HG02678 (cell line): ENCODE measurements at regions not wholly inside any gene's neighbourhood (a gene's known extent, or its start where the extent isn't known, plus 50 kb on each side); places are given as distances from the start of the nearest gene placed in this dataset.
"Not testable (repeated sequence)": the region's sequence is repeated elsewhere in the genome, so short reads cannot be mapped to it uniquely, and the experiment has no call there.

Experiments used
- ATAC-seq: cut with Tn5 transposase; IDR thresholded peaks from one replicate; pipeline ENCODE4 v1.9.1; 2021; ENCODE audit warnings: mild to moderate bottlenecking, moderate library complexity; ENCODE audit not compliant: unreplicated experiment

DNA sequence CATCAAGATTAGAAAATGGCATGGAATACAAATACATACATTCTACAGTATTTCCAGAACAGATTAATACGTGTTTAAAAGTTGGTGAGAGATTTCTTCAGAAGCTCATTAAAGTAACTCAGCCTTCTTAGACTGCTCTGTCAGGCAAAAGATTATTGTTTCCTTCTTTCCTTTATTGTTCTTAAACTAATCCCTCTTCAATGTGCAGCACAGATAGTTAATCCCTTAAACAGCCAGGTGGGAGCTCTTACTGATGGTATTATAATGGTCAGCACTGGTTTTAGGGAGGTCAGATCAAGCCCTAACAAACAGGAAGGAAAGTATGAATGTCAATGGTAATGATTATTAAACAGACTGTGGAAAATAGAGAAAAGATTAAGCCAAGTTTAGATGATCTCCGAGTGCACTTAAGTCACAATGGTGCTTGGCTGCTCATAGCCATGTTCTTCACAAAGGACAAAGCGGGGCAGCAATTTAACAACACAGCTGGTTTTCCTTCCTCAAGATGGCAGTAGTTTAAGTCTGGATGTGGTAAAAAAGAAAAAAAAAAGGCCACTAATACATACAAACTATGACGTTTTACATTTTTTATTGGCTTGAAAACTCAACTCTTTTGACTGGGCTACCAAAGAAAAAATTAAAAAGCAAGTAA, 992.6 kb downstream of the PCDH9 start:
- ATAC-seq: no peak

DNA sequence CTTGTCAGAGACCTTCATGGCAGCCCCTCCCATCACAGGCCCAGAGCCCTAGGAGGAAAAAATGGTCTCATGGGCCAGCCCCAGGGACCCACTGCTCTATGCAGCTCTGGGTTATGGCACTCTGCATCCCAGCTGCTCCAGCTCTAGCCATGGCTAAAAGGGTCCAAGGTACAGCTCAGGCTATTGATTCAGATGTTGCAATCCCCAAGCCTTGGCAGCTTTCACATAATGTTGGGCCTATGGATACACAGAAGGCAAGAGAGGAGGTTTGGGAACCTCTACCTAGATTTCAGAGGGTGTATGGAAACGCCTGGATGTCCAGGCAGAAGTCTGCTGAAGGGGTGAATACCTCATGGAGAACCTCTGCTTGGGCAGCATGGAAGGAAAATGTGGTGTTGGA, 996.0 kb downstream of the PCDH9 start:
- ATAC-seq: no peak

DNA sequence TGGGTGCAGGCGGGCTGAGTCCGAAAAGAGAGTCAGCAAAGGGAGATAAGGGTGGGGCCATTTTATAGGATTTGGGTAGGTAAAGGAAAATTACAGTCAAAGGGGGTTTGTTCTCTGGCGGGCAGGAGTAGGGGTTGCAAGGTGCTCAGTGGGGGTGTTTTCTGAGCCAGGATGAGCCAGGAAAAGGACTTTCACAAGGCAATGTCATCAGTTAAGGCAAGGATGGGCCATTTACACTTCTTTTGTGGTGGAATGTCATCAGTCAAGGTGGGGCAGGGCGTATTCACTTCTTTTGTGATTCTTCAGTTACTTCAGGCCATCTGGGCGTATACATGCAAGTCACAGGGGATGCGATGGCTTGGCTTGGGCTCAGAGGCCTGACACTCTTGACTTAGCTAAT, 998.2 kb downstream of the PCDH9 start:
- ATAC-seq: not testable (repeated sequence)

DNA sequence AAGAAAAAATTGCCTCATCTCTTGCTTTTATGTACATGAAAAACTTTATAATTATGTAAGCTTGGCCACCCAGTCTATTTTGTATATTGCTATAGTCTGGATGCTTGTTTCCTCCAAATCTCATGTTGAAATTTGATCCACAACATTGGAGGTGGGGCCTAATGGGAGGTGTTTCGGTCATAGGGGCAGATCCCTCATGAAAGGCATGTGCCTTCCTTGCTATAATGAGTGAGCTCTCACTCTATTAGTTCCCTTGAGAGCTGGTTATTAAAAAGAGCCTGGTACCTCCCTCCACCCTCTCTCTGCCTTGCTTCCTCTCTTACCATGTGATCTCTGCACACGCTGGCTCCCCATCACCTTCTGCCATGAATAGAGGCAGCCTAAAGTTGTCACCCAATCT, 1005.1 kb downstream of the PCDH9 start:
- no peak for ATAC-seq

DNA sequence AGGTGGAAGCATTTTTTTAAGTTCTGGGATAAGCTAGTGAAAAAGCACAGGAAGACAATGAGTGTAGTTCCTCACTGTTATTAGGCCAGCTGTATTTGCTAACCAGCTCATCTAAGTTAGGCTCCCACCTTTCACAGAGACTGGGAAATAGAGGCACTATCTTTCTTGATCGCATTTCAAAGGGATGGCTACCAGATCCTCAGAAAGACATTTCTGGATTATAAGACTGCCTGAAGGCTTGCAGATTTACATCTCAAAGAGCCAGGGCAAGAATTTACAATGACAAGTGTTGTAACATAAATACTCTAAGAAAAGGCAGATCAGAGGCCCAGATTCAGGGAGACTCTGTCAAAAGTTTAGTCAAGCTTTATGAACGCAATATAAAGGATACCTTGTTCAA, 1005.5 kb downstream of the PCDH9 start:
- no peak for ATAC-seq

DNA sequence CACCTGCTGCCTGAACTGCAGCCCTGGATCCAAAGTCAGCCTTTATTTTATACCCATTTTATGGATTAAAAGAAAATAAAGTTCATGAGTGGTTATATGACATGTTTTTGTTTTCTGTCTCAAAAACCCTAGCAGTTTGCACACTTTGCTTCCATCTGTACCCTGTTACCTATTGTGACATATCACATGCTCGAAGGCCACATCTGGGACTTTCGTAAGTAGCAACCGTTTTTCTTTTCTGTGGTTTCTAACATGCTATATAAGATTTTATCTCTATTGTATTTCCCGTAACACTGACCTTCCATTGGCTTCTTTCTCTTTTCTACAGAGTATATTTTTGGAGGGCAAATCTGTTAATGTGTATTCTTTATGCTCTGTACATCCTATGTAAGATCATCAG, 1007.2 kb downstream of the PCDH9 start:
- peak; percentile 79 for ATAC-seq

DNA sequence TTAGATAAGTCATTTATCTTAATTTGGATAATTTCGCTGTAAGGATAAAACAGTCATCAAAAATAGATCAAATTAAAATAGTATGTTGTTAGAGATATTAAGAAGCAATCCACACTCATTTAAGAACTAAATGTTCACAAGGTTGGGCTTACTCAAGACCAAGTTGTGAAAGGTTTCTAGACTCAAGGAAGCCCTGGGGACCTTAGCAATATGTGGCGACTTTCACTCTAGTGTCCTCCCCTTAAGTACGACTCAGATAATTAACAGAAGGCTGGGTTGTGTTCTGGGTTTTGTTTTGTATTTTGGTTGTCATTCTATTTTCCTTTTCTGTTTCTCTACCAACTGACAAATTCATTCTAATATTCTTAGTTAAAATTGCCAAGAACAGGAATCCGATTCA, 1008.0 kb downstream of the PCDH9 start:
- peak; percentile 47 for ATAC-seq

DNA sequence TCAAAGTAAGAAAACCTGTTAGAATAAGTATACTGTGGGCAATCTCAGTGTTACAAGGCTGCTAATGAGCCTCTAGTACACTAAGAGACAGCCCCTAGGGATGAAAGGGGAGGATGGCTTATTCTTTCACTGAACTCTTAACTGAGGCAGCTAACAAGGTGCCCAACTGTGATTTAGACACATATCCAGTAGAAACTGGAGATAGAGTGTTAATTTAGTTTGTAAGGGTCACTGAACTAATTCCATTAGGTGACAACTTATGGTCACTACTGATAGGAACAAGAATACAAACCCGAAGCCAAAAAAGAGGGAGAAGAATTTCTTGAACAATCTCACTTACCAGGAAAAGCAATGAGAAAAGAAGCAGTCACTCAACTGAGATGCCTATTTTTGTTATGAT, 1010.6 kb downstream of the PCDH9 start:
- no peak for ATAC-seq

DNA sequence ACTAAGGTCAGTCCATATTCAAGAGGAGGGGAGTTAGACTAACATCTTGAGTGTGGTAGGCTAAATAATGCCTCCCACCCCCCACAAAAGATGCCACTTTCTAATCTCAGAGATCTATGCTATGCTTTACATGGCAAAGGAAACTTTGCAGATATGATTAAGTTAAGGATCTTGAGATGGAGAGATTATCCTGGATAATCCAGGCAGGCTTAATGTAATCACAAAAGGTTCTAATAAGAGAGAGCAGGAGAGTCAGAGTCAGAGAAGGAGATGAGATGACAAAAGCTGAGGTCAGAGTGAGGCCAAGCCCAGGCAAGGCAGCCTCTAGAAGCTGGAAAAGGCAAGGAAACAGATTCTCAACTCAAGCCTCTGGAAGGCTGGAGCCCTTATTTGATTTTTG, 1011.6 kb downstream of the PCDH9 start:
- no peak for ATAC-seq

DNA sequence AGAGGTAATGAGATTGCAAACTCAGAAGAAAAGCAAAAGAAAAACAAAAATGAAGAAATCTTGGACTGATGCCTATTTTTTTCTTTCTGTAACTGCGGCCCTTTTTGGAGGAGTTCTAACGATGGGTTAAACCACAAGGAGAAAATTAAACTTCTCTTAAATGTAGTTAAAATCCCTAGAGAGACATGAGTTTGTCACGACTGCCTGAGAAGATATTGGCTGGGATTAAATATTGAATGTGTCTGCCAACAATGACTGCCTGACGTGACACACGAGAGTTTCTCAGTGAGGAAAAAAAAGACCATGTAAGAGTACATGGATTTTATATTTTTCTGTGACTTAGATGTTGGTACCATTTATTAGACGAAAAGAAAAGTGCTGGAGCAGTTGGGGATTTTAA, 1013.4 kb downstream of the PCDH9 start:
- ATAC-seq: no peak

DNA sequence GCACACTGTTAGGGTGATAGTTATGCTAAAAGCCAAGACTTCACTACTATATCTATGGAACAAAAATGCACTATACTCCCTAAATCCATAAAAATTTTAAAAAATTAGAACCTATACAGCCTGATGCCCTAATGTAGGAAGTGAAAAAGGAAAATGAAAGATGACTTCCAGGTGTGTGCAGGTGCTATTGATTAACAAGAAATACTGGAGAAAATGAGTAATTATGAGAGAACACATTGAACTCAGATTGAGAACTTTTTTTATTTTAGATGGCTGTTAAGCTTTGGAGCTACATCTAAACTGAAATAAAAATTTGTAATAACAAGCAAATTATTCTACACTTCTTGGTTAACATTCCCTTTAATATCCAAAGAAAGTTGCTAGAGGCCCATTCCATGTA, 1015.7 kb downstream of the PCDH9 start:
- peak; percentile 33 for ATAC-seq

DNA sequence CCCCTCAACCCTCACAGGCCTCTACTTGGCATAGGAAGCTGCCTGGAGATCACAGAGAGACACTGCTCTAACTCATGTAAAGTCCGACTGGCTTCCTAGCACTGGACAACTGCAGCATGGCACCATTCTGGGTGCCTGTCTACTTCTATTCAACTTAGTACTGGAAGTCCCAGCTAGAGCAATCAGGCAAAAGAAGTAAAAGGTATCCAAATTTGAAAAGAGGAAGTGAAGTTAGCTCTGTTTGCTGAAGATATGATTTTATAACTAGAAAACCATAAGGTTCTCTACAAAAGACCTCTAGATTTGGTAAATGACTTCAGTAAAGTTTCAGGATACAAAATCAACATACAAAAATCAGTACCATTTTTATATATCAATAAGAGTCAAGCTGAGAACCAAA, 1017.6 kb downstream of the PCDH9 start:
- ATAC-seq: peak; percentile 67

DNA sequence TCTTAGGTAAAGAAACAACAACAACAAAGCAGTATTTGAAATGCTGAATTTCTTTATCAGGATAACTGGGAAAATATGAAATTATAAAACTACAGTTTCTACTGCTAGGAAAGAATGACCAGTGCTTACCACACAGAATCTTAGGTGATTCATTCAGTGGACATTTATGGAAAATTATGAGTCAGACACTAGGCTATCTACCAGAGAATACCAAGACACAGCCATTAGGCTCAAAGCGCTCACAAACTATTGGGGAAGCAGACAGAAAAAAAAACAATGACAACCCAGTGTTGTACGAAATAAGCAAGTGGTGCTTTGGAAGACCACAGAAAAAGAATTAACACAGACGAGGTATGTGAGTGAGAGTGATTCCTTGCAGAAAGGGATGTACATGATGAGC, 1019.5 kb downstream of the PCDH9 start:
- no peak for ATAC-seq

DNA sequence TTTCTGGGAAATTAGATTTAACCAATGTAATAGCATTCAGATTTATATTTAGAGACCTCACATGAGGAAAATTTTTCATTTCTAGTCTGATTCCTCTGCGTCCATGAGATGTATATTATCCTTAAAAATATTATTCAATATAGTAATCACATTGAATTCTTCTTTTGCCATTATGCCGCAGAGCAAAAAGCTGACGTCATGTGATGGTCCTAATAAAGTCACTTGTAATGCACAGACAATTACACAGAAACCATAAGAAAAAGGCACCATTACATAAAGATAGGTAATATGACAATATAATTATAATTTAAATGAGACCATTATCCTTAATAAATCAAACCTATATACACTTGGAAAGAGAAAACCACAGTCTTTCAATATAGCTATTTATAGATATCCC, 1021.5 kb downstream of the PCDH9 start:
- ATAC-seq: no peak

DNA sequence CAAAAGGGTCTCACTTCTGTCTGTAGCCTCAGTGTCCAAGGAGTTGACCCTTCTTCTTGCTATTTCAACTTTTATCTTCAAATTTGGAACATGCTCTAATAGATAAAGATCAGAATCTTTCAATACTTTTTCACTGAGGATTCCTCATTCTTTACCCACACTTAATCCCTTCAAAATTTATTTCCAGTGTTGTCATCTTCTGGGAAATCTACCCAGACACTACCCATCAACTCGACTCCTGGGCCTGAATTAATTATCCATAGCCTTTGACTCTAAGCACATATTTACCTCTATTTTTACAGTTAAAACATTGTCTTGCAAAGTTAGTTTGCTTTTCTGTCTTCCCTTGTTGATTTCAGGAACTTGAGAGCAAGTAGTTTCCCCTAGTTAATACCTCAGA, 1022.5 kb downstream of the PCDH9 start:
- ATAC-seq: no peak

DNA sequence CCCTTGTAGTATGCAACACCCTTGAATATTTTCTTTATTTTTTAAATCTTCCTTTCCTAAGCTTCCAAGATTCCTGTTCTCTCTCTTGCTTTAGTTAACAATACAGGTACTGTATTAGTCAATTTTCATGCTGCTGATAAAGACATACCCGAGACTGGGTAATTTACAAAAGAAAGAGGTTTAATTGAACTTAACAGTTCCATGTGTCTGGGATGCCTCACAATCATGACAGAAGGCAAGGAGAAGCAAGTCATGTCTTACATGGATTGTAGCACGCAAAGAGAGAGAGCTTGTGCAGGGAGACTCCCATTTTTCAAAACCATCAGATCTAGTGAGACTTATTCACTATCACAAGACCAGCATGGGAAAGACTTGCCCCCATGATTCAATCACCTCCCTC, 1024.3 kb downstream of the PCDH9 start:
- ATAC-seq: no peak

DNA sequence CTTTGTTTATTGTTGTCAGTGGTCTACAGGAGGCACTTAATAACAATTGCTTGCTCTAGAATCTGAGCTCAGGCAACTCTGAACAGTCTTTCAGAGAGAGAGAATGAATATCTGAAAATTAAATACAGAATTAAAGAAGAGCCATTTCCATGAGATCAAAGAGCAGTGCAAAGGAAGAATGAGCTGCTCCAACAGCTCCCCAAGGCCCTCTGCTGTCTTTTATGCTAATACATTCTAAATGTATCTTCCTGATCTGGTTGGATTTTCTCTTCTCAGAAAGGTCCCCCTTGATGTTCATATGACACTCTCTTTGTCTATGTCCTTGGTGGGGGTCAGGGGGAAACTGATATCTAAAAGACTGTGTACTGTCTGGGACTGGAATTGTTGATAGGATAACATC, 1029.6 kb downstream of the PCDH9 start:
- ATAC-seq: no peak

DNA sequence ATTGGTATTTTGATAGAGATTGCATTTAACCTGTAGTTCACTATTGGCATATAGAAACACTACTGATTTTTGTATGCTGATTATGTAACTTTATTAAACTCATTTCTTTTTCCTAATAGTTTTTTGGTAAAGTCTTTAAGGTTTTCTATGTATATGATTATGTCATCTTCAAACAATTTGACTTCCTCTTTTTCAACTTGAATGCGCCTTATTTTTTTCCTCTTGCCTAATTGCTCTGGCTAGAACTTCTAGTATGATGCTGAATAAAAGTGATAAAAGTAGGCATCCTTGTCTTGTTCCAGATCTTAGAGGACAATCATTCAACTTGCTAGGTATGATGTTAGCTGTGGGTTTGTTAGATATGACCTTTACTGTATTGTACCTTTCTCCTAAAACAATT, 1034.9 kb downstream of the PCDH9 start:
- no peak for ATAC-seq

DNA sequence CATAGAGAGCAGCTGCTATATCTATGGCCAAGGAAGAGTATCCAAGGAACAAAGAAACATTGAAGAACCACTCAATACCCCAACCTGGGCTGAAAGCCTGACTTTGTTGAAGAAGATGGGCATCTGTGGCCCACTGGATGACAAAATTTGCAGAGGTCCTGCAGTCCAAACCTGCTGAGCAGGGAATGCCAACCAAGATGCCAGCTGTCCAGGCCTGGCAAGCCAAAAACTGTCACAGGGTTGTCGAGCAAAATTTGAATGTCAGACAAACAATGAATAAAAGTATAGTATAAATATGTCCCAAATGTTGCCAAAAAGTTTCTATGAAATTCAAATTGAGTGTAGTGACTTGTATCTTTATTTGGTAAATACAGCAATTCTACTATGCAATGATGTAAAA, 1040.2 kb downstream of the PCDH9 start:
- no peak for ATAC-seq

DNA sequence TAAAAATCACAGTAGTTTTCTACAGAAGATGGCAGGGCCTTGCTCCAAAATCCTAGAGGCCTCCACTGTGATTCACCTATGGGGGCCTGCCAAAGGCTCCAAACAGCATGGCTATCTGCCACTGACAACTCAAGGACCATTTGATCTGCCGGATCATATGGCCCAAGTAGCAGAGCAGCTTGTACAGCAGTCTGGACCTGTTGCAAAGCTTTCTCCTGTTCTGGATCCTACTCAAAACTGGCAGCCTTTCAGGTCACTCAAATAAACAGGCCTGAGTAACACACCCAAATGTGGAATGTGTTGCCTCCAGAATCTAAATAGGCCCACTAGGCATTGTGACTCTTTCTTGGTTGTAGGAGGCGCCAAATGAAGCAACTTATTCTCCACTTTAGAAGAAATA, 1049.3 kb downstream of the PCDH9 start:
- no peak for ATAC-seq

DNA sequence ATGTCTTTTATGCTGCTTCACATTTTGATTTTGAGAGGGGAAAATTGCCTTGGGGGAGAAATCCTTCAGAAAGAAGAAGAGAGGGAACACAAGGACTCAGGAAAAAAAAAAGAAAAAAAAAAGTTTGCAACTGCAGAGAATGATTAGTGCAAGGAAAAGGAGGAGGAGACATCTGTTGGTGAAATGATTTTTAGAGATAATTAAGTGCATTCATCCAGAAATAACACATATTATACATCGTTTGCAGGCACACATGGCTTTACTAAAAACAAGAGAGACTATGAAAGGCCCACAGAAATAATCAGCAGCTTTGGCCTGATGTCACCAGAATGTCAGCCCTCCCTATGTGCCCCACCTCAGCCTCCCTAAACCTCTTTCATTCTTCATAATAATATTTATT, 1058.2 kb downstream of the PCDH9 start:
- no peak for ATAC-seq

DNA sequence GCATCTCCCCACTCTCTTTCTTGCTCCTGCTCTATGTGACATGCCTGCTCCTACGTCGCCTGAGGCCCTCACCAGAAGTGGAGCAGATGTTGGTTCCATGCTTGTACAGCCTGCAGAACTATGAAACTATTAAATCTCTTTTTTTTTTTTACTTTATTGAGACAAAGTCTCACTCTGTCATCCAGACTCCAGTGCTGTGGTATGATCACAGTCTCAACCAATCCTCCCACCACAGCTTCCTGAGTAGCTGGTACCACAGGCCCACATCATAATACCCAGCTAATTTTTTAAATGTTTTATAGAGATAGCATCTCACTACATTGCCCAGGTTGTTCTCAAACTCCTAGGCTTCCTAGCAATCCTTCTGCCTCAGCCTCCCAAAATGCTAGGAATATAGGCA, 1067.7 kb downstream of the PCDH9 start:
- no peak for ATAC-seq

DNA sequence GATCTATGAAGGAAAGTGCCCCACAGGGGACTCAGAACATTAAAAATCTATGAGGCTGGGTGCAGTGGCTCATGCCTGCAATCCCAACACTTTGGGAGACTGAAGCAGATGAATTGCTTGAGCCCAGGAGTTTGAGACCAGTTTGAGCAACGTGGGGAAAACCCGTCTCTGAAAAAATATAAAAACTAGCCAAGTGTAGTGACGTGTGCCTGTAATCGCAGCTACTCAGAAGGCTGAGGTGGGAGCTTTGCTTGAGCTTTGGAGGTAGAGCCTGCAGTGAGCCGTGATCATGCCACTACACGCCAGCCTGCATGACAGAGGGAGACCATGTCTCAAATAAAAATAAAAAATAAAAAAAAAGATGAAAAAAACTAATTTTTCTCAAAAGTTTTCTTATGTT, 1070.6 kb downstream of the PCDH9 start:
- ATAC-seq: peak; percentile 84

DNA sequence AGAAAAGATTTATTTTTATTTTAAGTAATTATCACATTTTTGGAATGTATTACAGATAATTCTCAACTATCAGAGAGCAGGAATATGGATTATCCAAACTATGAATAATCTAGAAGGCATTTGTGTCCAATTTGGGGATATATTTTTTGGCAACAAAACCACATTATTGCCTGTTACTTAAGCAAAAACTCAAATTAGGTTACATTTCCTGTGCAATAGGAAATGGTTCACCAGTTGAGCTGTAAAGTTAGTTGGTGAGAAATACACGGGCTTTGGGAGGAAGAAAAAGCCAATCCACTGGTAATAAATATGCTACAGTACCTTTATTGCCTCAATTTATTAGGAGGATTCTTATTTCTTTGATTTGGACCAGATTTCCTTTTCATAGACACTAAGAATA, 1075.2 kb downstream of the PCDH9 start:
- no peak for ATAC-seq
